Upper lobe of right lung (tissue), 1 donor: ENCODE measurements at regions not wholly inside any gene's neighbourhood (a gene's known extent, or its start where the extent isn't known, plus 50 kb on each side); places are given as distances from the start of the nearest gene placed in this dataset.

Experiments
- ATAC-seq: fragments of 200-7000 bp; cut with Tn5 transposase; one replicate; pipeline ENCODE4 v1.9.1; 2020; ENCODE audit warnings: mild to moderate bottlenecking, moderate library complexity
- DNase-seq: peaks from one replicate; pipeline ENCODE4 v3.0.0-alpha.2; 2020
- H3K27ac ChIP-seq: fragments of 200-600 bp; one replicate; pipeline ENCODE4 v1.8.0; 2022
- H3K27me3 ChIP-seq: fragments of 200-600 bp; one replicate; pipeline ENCODE4 v1.8.0; 2022; ENCODE audit warnings: mild to moderate bottlenecking
- H3K36me3 ChIP-seq: fragments of 200-600 bp; one replicate; pipeline ENCODE4 v1.8.0; 2022
- H3K4me1 ChIP-seq: fragments of 200-600 bp; one replicate; pipeline ENCODE4 v1.8.0; 2022
- H3K4me3 ChIP-seq: fragments of 200-600 bp; one replicate; pipeline ENCODE4 v1.8.0; 2022; ENCODE audit warnings: mild to moderate bottlenecking
- H3K9me3 ChIP-seq: fragments of 200-600 bp; one replicate; pipeline ENCODE4 v1.8.0; 2022
- intact Hi-C: fragments of 100-400 bp; cut with DNase I; formaldehyde crosslinking; loops from one replicate; pipeline ENCODE4 v1.11.0; 2022
- TF ChIP-seq, protein P1 (sequence below): fragments of 200-600 bp; IDR thresholded peaks from one replicate; pipeline ENCODE4 v1.8.0; 2022; ENCODE audit warnings: antibody characterized with exemption
- donor health status: DM: no; HTN: yes; CAD: no; lungs with severe emphysema.

DNA sequence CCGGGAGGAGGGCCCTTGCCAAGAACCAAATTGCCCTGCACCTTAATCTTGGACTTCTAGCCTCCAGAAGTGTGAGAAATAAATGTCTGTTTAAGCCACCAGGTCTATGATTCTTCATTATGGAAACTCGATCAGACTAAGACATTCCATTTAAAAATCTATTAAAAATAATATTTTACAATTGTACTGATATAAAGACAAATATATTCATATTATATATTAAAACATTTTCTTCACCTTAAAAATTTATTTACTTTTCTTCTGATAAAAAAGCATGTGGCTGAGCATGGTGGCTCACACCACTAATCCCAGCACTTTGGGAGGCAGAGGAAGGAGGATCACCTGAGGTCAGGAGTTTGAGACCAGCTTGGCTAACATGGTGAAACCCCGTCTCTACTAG is 72.4 kb upstream of the CHST15 start:
- no peak overlapping the region for H3K4me3 ChIP-seq
- H3K4me1 ChIP-seq = no peaks in the 10 kb centered on the region
- intact Hi-C loops = no loop called here
- no peaks in the 10 kb centered on the region for H3K27me3 ChIP-seq
- DNase-seq = no peak
- H3K9me3 ChIP-seq = no peaks in the 10 kb centered on the region
- H3K36me3 ChIP-seq = no peaks in the 10 kb centered on the region
- ATAC-seq = no peak
- TF ChIP-seq, protein P1, sequence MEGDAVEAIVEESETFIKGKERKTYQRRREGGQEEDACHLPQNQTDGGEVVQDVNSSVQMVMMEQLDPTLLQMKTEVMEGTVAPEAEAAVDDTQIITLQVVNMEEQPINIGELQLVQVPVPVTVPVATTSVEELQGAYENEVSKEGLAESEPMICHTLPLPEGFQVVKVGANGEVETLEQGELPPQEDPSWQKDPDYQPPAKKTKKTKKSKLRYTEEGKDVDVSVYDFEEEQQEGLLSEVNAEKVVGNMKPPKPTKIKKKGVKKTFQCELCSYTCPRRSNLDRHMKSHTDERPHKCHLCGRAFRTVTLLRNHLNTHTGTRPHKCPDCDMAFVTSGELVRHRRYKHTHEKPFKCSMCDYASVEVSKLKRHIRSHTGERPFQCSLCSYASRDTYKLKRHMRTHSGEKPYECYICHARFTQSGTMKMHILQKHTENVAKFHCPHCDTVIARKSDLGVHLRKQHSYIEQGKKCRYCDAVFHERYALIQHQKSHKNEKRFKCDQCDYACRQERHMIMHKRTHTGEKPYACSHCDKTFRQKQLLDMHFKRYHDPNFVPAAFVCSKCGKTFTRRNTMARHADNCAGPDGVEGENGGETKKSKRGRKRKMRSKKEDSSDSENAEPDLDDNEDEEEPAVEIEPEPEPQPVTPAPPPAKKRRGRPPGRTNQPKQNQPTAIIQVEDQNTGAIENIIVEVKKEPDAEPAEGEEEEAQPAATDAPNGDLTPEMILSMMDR = no peak
- H3K27ac ChIP-seq = no peak overlapping the region

DNA sequence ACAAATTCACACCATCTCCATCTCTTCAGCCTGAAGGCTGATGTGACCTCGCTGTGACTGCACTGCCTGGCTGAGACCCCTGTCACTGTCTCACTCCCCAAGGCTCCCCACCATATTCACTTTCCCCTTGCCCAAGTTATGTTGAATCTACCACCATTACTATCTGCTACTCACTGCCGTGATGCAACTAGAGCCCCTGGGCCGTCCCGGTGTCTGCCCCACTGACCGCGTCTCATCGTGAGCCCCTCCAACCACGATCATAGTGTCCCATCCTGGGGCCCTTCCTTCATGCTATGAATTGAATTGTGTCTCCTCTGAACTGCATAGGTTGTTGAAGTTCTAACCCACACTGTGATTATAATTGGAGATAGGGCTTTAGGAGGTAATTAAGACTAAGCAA is 71.9 kb upstream of the CHST15 start:
- no peaks in the 10 kb centered on the region for H3K36me3 ChIP-seq
- H3K9me3 ChIP-seq = no peaks in the 10 kb centered on the region
- DNase-seq (no peak), ATAC-seq (no peak)
- no peak overlapping the region for H3K4me3 ChIP-seq
- intact Hi-C loops = no loop called here
- H3K27me3 ChIP-seq = no peaks in the 10 kb centered on the region
- H3K4me1 ChIP-seq = no peaks in the 10 kb centered on the region
- TF ChIP-seq, protein P1 = no peak
- no peak overlapping the region for H3K27ac ChIP-seq

DNA sequence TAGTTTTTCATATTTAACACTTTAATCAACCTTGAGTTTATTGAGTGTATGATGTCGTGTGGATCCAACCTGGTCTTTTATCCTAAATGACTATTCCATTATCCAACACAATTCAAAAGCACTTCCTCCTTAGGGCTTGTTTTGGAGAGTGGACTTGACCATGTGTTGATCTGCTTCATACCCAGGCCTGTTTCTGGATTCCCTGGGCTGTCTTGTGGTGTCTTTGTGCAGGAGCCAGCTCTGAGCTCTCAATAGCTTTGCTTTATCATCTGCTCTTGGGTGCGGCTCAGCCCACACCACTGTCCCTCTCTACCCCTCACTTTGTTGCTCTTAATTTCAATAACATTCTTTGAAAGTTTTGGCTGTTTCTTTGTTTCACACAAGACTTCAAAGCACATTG is 70.9 kb upstream of the CHST15 start:
- H3K4me3 ChIP-seq = no peak overlapping the region
- no peak overlapping the region for H3K27ac ChIP-seq
- H3K4me1 ChIP-seq = no peaks in the 10 kb centered on the region
- ATAC-seq = no peak
- no peak for DNase-seq
- no peaks in the 10 kb centered on the region for H3K27me3 ChIP-seq
- H3K9me3 ChIP-seq = no peaks in the 10 kb centered on the region
- no peaks in the 10 kb centered on the region for H3K36me3 ChIP-seq
- TF ChIP-seq, protein P1 = no peak
- intact Hi-C loops = no loop called here

DNA sequence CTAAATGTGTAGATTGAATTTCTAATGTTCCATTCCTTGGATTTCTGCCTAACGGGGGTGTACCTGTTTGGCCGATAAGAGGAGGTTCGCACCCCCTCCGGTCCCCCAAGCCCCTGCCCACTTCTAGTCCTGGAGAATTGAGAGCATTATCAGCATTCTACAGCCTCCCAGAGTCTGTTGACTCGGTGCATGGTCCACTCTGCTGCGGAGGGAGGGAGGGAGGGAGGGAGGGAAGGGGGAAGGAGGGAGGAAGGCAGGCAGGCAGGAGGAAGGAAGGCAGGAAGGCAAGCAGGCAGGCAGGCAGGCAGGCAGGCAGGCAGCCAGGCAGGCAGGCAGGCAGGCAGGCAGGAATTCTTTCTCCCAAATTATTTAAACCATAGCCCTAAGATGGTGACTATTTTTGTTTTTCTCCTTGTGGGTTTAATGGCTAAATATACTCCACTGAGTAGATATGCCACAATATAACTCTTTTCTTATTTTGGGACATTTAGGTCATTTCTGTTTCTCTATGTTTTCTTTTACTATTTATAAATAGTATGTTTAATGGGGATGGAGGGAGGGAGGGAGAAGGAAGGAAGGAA is 69.5 kb upstream of the CHST15 start:
- no peak for ATAC-seq
- no peaks in the 10 kb centered on the region for H3K9me3 ChIP-seq
- H3K4me1 ChIP-seq = no peaks in the 10 kb centered on the region
- no peaks in the 10 kb centered on the region for H3K27me3 ChIP-seq
- no peak overlapping the region for H3K4me3 ChIP-seq
- no peak for DNase-seq
- no peak overlapping the region for H3K27ac ChIP-seq
- no peaks in the 10 kb centered on the region for H3K36me3 ChIP-seq
- TF ChIP-seq, protein P1 = no peak
- intact Hi-C loops = no loop called here

DNA sequence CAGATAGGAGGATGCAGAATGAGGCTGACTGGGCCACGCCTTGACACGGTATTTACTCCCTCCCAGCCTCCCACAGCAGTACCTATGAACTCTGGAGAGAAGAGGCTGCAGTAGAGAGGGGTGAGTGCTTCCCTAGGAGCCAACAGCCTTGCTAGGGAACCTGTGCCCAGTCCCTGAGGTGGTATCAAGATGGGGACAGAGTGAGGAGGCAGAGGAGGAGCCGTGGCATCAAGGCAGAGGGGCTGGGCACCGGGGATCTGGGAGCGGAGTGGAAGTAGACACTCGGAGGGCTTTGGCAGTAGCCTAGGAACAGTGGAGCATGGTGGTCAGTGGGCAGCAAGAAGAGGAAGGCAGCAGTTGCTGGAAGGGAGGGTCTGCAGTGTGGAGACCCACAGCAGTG is 68.7 kb upstream of the CHST15 start:
- intact Hi-C loops = no loop called here
- Histone ChIP-seq H3K4me1 (peaks cover 4% of the 10 kb centered on the region), H3K4me3 (no peak overlapping the region), H3K36me3 (no peaks in the 10 kb centered on the region), H3K27me3 (no peaks in the 10 kb centered on the region), H3K27ac (no peak overlapping the region), H3K9me3 (no peaks in the 10 kb centered on the region)
- TF ChIP-seq, protein P1 = no peak
- DNase-seq = peak; percentile 18
- ATAC-seq = no peak

DNA sequence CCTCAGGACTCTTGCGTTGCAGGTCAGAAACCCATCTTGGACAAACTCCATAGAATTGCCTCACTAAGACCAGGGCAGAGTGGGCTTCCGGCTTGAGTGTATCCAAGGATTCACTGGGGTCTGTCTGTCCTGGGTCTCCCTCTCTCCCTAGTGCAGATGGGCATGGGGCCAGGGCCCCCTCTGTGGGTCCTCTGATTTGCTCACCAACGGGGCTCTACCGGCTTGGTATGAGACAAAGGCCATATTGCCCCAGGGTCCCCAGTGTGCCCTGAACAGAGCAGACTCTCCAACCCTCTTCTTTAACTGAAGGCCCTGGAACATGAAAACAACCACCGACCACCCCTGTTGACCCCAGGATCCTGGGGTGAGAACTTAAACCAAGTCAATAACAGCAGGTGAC is 68.2 kb upstream of the CHST15 start:
- ATAC-seq = no peak
- intact Hi-C loops = no loop called here
- TF ChIP-seq, protein P1 = no peak

More for the DNA sequence above, 68.2 kb upstream of the CHST15 start:
- Histone ChIP-seq H3K36me3 (no peaks in the 10 kb centered on the region), H3K4me3 (no peak overlapping the region), H3K4me1 (peaks cover 9% of the 10 kb centered on the region), H3K27me3 (no peaks in the 10 kb centered on the region), H3K9me3 (no peaks in the 10 kb centered on the region), H3K27ac (no peak overlapping the region)
- DNase-seq = no peak
